ENCODE measurements at regions not wholly inside any gene's neighbourhood (a gene's known extent, or its start where the extent isn't known, plus 50 kb on each side); places are given as distances from the start of the nearest gene placed in this dataset.
"Not testable (repeated sequence)": the region's sequence is repeated elsewhere in the genome, so short reads cannot be mapped to it uniquely, and the experiment has no call there.

DNA sequence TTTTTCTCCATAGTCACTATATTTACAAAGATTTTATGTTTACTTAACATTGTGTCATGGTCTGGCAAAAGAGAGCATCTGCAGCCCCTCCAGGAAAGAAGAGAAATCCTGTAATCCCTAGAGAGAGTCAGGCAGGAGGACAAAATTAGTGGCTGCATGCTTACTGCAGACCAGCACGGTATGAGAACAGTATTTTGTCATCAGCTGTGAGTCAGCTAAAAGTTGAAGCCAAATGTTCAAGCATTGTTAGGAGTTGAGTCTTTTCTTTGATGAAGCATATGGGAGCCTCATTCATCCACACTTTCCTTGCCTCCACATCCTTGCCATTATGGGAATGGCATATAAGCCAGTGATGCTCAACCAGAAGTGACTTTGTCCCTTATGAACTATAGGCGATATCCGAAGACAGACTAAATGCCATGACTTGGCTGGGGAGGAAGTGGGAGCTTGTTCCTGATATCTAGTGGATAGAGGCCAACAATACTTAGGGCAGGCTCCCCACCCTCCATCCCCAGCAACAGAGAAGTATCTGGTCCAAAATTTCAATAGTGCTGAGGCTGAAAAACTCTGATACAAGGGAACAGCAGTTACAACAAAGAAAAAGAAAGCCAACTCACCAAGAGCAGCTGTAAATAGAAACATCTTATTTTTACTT is 112.0 kb upstream of the OR5AK2 start:
- DNase-seq (ENCODE audit: low spot score), result peak; percentile 0

DNA sequence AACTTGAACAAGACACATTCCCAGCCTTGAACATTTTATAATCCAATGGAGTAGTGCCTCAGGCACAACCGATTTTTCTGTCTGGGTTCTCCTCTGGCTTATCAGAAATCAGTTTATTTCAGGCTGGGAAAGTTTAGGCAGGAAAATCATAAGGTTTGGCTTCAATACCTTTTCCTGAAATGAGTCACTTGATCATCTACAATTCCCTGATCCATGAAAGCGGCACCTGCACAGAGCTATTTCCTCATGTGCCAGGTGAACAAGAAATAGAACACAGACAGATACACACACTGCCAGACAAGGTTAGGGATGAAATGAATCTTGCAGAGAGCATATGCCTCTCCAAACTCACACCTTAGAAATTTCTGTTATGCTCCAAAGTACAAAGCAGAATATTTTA is 106.7 kb upstream of the OR9G4 start:
- no peak for DNase-seq (ENCODE audit: low spot score)

DNA sequence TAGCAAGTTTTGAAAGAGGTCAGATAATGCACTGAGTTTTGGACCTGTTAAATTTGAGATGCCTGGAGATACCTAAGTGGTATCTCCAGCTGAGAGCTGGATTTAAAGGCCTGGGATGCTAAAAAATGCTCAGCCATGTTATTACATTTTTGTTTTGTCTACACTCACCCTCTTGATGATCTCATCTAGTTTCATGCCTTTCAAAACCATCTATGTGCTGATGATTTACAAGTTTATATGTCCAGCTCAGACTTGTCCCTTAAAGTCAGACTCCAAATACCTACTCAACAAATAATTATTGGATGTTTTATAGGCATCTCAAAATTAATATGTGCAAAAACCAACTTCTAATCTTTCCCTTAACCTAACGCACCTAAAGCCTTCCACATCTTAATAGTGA is 103.6 kb upstream of the OR9G4 start:
- DNase-seq (ENCODE audit: low spot score), result no peak

DNA sequence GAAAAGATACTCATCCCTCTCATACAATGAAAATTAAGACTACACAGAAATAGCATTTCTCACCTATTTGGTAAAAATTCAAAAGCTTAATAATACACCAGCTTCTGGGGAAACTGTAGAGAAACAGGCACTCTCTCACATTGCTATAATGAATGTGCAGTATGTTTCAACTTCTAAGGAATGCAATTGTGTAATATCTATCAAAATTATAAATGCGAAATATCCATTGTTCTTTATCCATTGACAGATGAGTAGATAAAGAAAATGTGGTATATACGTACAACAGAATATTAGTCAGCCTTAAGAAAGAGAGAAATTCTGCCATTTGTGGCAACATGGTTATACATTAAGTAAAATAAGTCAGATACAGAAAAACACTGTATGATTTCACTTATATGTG is 101.4 kb upstream of the OR9G4 start:
- DNase-seq (ENCODE audit: low spot score), result no peak

DNA sequence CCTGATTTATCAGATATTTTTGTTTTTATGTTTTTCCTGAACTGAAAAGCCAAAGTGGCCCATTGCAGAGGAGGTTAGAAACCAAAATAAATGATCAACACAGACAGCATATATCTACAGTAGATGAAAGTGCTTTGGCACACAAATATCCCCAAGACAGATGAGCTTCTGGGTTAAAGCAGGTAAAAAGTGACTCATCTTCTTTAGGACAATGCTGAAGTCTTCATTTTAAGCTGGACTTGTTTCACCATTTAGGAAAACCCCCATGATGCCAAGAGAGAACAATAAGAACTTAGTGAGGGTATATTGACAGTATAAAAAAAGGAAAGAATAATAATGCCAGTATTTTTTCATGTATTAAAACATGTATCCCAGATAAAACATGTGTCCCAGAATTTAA is 100.8 kb upstream of the OR9G4 start:
- no peak for DNase-seq (ENCODE audit: low spot score)

DNA sequence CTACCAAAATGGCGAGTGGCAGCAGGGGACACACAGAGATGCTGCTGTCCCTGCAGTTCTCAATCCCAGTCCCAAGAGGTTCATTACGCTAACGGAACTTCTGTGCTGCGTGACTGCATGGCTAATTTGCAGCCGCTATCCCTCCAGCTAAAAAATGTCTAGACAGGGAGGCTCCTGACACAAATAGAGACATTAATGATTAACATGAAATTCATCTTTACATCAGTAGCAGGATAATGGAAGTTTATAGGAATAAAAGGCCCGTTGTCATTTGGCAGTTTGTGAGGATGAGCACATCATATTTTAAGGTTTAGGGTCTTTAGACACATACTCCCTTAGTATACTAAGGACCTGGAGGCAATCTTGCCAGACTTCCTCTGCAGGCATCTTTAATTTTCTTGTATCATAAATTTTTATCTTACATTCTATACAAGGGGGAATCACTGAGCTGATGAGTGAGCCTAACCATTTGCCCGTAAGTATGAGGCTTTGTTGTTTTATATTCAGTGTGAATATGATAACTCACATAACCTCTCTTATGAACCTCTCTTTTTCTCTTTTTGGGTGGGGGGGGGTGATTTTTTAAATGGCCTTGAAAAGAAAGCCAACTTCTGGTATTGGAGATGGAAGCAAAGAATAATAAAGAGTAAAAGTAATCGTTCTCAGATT is 99.8 kb upstream of the OR9G4 start:
- DNase-seq (ENCODE audit: low spot score), result no peak

DNA sequence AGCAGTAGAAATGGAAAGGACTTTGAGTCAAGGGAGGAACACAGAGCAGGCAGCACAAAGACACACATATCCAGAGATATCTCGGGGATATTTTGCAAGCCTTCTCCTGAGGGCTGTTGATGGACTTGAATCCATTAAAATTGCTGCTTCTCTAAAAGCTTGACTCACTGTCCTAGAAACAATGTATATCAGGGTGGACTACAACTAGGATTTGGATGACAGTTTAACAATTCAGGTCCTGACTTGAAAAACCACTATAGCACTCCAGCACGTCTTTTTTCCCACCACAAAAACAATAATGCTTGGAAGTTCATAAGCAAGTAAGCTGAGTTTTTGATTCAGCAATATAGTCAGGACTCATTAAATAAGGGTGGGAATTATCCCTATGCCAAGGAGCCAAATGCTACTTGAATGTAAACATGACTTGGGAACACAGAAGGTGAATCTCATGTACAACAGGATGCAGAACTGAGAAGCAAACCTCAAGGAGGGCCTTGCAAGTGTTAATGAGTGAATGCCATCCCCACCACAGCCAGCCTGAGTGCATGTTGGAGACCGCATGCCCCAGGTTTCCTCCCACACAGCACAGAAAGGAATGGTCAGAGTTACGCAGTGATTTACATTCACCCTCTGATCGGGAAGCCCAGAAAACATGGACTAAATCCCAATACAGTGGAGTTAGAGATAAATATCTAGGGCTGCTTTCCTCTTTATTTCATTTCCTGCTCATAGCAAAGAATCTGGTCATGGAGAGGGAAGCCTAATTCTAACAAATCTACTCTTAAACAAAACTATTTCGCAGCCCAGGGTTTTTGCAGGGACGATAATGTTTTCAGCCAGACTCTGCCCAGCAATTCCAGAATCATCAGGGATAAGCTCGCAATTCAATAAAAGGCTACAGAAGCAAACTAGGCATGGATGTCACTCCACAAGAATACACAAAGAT is 98.4 kb upstream of the OR9G4 start:
- no peak for DNase-seq (ENCODE audit: low spot score)

DNA sequence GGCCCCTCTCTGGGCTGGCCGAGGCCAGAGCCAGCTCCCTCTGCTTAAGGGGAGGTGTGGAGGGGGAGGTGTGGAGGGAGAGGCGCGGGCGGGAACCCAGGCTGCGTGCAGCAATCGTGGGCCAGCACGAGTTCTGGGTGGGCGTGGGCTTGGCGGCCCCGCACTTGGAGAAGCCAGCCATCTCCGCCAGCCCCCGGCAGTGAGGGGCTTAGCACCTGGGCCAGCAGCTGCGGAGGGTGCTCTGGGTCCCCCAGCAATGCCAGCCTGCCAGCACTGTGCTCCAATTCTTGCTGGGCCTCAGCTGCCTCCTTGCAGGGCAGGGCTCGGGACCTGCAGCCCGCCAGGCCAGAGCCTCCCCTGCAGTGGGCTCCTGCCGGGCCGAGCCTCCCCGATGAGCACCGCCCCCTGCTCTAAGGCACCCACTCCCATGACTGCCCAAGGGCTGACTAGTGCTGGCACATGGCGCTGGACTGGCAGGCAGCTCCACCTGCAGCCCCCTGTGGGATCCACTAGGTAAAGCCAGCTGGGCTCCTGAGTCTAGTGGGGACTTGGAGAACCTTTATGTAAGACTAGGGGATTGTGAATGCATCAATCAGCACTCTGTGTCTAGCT is 96.7 kb upstream of the OR9G4 start:
- DNase-seq (ENCODE audit: low spot score), result no peak

DNA sequence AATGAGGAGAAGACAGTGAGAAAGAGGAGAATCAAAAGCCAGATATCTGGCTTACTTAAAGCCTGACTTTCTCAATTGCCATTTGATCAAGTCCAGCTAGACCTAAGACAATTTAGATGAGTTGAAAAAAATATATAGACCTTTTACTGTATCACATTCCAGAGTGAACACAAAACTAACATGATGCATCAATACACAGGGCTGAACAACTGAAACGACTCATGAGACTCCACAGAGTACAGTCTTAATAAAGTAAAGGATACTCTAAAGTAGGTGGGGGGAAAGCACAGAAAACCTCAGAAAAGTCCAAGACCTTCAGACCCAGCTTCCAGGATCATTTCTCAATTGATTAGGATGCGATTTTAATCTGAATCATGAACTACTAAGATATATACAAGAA is 95.3 kb upstream of the OR9G4 start:
- DNase-seq (ENCODE audit: low spot score), result no peak

DNA sequence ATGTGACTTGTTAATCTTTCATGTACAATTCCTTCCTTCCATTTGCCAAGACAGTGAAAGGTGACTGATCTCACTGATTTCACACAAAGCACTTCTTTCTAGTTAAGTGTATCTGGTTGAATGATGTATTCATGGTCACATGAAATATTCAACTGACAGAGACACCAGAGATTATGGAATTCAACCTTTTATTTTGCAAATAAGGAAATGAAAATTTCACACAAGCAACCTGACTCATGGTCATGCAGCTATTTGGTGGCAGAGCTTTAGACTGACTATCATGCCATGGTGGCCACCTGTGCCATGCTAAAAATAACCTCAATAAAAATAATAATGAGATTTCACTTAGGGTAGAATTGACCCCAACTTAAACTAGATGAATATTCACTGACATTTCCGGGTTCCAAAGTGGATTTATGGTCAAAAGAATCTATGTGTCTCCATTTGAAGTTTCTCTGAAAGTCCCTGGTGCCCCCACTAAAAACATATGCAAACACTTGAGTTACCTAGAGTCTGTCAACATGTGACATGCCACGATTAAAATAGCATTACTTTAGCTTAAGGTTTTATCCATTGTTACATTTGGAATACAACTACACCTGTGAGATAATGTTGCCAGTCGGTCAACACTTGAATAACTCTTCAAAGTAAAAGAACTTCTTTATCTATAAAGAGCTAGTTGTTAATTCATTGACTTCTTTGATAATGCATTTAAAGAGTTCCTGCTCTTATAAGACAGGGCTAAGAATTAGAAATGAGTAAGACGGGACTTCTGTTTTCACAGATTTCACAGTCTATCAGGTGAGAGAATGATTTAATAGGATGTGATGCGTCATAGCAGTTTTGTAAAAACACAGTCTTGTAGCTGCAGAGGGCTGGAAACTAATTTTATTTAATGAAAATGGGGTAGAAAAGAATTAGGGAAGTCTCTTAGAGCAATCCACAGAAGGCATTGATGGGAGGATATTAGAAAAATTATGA is 94.6 kb upstream of the OR9G4 start:
- DNase-seq (ENCODE audit: low spot score), result no peak

DNA sequence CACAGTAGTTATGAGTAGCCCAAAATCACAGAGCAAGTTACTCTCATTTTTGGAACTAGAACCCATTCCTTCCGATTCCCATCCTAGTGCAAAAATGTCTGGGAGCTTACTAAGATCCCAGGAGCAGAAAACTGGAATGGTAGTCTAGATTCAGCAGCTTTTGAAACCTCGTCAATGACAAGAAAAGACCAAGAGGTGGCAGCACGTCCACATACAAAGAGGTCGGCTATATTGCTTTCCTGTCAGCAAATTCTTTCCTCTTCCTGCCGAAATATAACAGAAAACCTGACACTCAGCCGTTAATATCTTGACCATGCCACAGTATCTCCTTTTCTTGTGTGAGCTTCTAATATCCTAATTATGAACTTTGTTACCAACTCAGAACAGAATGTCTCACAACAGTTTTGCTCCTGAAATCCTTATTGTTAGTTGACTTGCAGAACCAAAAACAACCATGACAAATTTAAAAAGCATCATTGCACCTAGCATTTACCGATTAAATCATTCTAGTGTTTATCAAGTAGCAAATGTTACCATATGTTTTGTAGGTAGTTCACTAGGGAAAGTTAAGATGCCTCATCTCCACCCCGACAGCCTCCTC is 92.8 kb upstream of the OR9G4 start:
- DNase-seq (ENCODE audit: low spot score), result peak; percentile 68

DNA sequence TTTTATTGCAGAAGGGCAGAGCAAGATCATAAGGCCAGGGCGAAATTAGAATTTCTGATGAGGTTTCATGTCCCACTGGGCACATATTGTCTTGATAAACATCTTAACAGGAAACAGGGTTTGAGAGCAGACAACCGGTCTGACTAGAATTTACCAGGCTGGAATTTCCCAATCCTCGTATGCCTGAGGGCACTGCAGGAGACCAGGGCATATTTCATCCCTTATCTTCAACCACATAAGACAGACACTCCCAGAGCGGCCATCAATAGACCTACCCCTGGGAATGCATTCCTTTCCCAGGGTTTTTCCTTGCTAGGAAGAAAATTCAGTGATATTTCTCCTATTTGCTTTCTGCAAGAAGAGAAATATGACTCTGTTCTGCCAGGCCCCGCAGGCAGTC is 78.9 kb upstream of the OR9G4 start:
- not testable (repeated sequence) for DNase-seq (ENCODE audit: low spot score)

DNA sequence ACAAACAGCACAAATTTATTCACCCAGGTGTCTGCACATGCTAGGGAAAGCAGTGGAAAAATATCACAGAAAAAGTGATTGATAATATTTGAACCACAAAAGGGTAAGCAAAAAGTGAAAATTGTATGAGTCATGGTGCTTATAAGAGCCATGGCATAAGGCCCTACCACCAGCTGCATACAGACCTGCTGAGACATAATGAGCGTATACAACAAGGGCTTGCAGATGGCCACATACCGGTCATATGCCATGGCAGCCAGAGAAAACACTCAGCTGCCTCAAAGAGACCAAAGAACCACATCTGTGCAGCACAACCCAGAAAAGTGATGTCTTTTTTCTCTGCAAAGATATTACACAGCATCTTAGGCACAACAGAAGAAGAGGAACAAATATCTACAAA is 71.4 kb upstream of the OR9G4 start:
- DNase-seq (ENCODE audit: low spot score), result no peak

DNA sequence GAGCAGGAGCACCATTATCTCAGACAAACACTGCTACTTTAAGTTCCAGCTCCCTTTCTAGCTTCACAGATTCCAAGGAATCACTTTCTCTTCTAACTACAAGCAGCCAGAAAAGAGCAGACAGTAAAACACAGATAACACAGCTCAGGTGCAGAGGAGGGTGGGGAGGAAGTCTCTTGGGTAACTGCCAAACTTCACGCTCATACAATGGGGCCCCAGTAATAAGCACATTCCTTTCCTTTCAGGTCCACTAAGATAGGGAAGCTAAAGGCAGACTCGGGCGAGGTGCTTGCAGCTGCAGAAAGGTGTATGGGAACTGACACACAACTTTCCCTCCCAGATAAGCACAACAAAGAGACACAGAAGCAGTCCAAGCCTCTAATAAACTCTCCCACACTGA is 69.2 kb upstream of the OR9G4 start:
- no peak for DNase-seq (ENCODE audit: low spot score)

DNA sequence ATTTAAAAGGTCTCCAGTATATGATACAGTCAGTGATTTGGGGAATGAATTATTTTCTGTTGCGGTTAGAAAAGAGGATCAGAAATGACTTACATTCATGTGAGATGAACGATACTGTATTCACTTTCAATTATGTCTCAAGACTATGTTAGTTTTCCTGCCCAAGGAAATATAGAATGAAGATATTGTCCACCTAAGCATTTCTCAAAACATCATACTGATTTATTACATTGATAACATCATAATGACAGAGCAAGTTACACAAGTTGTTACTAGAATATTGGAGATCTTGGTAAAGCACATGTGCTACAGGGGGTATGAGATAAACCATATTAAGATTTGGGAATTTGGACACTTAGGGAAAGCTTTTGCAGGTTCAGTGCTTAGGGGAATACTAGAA is 67.8 kb upstream of the OR9G4 start:
- DNase-seq (ENCODE audit: low spot score), result no peak

DNA sequence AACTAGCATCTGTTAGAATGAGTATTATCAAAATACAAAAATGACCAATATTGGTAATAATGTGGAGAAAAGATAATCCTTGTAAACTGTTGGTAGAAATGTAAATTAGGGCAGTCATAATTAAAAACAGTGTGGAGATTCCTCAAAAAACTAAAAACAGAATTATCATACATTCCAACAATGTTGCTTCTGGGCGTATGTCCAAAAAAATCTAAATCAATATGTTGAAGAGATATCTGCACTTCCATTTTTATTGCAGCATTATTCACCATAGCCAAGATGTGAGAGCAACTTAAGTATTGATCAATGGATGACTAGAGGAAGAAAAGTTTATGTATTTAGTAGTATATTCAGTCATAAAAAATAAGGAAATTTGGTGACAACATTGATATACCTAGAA is 59.8 kb upstream of the OR9G4 start:
- DNase-seq (ENCODE audit: low spot score), result no peak

DNA sequence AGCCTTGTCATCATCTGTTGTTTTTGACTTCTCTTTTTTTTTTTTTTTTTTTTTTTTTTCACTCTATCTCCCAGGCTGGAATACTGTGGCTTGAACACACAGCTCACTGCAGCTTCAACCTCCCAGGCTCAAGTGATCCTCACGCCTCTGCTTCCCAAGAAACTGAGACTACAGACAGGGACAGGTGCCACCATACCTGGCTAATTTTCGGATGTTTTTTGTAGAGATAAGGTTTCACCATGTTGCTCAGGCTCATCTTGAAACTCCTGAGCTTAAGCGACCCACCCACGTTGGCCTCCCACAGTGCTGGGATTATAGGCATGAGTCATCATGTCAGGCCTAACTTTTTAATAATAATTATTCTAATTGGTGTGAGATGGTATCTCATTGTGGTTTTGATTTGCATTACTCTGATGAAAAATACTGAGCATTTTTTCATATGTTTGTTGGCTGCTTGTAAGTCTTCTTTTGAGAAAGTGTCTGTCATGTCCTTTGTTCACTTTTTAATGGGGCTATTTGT is 51.3 kb upstream of the OR9G4 start:
- no peak for DNase-seq (ENCODE audit: low spot score)
